Stimulated activated CD8-positive, alpha-beta memory T cell treated with anti-CD3 and anti-CD28 coated beads, Interleukin-15, amount 100 ng/mL, for 24 hours (primary cell): ENCODE measurements at regions not wholly inside any gene's neighbourhood (a gene's known extent, or its start where the extent isn't known, plus 50 kb on each side); places are given as distances from the start of the nearest gene placed in this dataset.
"Not testable (repeated sequence)": the region's sequence is repeated elsewhere in the genome, so short reads cannot be mapped to it uniquely, and the experiment has no call there.

Source experiments
- DNase-seq: peaks from one replicate; pipeline ENCODE4 v3.0.0-alpha.2; 2020; ENCODE audit warnings: low read depth

DNA sequence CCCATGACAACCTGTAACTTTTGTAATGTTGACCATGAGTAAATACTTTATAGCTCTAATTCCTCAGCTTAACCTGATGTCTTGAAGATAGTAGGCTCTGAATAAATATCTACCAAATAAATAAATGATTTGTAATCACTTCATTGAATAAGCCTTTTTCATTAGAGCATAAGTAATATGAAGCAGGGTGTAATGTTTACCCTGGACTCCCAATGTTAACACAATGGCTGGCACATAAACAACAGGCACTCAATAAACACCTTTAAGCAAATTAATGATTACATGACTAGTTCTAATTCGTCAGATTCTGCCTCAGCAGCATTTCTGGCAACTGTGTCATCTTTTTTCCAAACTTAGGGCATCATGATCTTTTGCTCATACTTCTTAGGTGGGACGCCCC, 396.3 kb downstream of the LIG4 start:
- no peak for DNase-seq

GRCh38 chr13:107817647-107818287, 397.6 kb downstream of the LIG4 start:
- no peak for DNase-seq

DNA sequence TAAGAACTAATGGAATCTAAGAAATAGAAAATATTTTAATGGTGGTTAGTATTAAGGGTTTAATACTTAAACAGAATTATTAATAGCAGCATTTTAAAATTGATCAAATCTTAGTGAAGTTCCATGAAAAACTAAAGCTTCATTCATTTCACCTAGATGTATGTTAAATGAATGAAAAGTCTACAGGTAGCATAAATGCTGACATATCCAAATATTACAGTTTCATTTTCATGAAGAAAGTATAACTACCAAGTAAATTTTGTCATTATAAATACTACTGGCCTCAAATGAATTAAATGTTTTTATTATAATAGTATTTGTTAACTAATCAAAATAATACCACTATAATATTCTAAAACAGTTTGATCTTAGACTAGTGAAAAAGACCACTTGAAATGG, 403.3 kb downstream of the LIG4 start:
- no peak for DNase-seq

DNA sequence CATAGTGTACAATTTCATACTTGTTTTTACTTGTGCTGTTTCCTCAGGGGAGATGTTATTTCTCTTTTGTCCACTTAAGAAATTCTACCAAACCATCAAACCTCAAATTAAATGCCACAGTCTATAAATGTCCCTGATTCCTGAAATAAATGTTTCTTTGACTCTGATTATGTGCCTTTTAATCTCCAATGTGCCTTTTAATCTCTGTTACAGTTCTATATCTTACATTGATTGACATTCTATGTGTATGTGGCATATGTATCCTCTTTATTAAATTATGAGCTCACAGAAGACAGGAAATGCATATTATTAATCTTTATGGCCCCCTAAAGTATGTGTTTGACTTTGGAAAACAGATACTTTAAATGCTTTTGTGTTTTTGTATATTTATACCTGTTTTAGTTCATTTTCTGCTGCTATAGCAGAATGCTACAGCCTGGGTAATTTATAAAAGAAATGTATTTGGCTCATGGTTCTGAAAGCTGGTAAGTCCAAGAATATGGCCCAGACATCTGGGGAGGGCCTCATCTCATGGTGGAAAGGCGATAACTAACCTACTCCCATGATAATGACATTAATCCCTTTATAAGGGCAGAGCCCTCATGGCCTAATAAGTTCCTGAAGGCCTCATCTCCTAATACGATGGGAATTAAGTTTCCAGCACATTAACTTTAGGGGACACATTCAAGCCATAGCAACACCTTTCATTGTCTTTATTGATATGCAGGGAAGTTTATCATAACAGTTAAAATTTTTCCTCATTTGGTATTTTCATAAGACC, 403.9 kb downstream of the LIG4 start:
- no peak for DNase-seq

DNA sequence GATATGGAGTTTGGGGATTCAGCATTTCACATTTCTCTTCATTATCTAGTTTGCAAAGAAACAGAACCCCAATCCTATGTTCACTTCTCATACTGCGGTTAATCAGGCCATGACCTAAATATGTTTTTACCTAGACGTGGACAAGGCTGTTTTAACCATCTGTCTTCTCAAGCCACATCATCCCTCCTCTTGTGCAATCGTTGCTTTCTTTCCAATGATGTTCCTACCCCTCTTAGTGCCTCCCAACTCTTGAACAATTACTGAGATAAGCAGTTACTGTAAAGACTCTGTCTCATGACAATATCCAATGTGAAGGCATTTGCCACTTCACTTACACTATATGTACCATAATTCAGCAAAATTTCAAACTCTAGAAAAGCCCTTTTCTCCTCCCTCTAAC, 406.2 kb downstream of the LIG4 start:
- DNase-seq: no peak

GRCh38 chr13:107808389-107808788, 406.9 kb downstream of the LIG4 start:
- DNase-seq: no peak

GRCh38 chr13:107807306-107808073, 407.8 kb downstream of the LIG4 start:
- no peak for DNase-seq

GRCh38 chr13:107806726-107807125, 408.6 kb downstream of the LIG4 start:
- DNase-seq: no peak

GRCh38 chr13:107803822-107804495, 411.4 kb downstream of the LIG4 start:
- DNase-seq: no peak

- DNase-seq: no peak
Observed at GRCh38 chr13:107801621-107802020, 413.7 kb downstream of the LIG4 start.

DNA sequence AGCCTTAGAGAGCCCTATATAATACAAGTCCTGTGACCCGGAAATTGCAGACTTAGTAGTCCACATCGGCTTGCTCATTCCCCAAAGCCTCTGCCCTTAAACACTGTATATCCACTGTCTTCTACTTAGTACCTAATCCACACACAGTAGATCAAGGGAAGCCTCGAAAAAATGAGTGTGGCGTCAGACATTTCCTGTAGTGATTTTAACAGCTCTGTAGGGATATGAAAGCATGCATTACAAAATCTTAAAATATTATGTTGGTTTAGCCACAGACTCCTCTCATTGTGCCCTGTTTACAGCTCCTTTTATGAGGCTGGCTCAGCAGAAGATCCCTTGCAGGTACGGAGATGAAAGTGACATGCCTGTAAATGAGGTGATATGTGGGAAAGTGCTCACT, 416.3 kb downstream of the LIG4 start:
- no peak for DNase-seq

DNA sequence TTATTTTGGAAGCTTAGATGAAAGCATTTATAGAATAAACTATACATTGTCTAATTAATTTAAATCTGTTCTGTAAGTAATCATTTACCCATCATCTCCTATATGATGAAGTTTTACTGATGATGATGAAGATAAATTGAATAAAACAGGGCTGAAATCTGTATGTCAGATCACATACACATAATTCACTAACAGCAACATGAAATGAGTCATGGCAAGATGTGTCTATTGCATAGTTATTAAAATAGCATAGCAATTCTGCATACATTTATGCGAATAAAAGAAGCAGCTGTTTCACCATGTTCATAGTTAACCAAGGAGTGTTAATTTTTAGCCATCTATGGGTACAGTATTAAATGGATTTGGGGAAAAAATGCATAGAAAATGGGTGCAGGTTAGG, 424.9 kb downstream of the LIG4 start:
- no peak for DNase-seq

DNA sequence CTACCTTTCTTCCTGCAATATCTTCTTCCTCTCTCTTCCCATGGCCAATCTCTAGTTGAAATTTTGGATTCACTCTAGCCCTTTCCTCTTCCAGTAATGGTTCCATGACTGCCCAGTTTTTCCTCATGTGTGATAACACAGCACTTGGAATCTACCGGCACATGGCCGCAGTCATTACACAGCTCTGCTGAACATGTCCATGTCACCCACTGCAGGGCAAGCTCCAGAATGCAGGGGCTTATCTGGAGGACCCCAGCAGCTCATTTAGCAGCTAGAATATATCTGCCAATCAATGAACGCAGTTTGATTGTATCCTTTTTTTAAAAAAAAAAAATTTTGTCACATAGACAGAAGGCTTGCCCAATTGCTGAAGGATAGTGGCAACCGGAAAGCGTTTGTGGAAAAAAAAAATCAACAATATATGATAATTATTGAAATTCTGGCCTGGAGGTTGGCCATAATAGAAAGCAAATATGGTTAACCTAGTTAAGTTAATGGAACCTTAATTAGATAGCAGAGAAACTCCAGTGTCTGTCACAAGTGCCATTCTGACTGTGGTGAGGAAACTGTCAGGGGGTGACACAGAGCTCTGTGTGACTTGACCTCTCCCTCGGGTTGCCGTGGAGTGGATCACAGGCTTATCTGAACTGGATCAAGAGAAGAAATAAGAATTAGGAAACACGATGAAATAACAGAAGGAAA, 426.7 kb downstream of the LIG4 start:
- DNase-seq: no peak

DNA sequence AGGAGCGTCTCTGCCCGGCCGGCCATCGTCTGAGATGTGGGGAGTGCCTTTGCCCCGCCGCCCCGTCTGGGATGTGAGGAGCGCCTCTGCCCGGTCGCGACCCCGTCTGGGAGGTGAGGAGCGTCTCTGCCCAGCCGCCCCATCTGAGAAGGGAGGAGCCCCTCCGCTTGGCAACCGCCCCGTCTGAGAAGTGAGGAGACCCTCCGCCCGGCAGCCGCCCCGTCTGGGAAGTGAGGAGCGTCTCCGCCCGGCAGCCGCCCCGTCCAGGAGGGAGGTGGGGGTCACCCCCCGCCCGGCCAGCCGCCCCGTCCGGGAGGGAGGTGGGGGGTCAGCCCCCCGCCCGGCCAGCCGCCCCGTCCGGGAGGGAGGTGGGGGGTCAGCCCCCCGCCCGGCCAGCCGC, 432.7 kb downstream of the LIG4 start:
- not testable (repeated sequence) for DNase-seq

DNA sequence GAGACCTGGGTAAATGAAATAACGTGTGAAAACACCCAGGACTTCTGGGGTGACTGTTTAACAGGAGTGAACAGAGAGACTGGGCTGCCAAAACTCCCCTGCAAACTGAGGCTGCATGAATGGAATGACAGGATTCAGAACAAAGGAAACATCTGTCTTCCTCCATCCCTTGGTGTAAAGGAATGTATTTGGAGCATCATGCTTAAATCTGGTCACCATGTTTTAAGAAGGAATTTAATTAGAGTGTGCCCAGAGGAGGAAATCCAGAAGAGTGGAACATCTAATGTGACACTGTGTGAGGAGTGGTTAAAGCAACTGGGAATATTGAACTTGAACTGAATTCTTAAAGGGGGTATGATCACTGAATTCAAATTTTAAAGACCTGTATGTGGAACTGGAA, 437.2 kb downstream of the LIG4 start:
- no peak for DNase-seq

DNA sequence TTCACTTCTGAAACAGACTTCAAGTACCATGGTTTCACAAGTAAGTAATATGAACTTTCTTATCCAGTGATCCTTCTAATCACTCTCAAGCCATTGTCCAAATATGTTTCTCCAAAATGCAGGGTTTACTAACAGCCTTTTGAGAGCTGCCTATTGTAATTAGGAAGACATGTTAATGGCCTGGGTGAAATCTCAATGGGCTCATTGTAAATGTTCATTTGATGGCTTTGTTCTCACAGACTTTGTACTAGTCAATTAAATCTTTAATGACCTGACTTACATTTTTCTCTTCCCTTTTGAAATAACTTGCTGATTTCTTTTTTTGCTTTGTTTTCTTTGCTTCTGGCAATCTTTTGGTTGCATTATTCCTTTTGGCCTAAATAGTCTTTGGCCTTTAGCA, 444.8 kb downstream of the LIG4 start:
- DNase-seq: no peak

GRCh38 chr13:107767119-107767518, 448.2 kb downstream of the LIG4 start:
- no peak for DNase-seq

GRCh38 chr13:107765724-107766401, 449.5 kb downstream of the LIG4 start:
- DNase-seq: no peak

DNA sequence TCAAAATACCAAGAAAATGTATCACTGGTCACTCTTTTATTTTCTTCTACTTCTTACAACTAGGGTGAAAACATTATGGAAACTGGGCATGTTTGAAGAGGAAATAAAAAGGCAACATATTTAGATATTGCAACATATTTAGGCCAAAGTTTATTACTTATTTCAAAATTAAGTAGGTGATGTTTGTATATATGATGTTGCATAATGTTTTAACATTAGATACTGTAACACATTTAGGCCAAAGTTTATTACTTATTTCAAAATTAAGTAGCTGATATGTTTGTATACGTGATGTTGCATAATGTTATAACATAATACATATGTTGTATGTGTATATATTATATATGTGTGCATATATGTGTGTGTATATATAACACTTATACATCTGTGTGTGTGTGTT, 451.3 kb downstream of the LIG4 start:
- no peak for DNase-seq

GRCh38 chr13:107753748-107754147, 461.6 kb downstream of the LIG4 start:
- DNase-seq: no peak

GRCh38 chr13:107753291-107753690, 462.0 kb downstream of the LIG4 start:
- no peak for DNase-seq
